Hippocampal formation (tissue), 2 donors: ENCODE measurements at regions not wholly inside any gene's neighbourhood (a gene's known extent, or its start where the extent isn't known, plus 50 kb on each side); places are given as distances from the start of the nearest gene placed in this dataset.
A peak's percentile ranks its signal among the peaks of the same experiment; 100 is the strongest.
"Not testable (repeated sequence)": the region's sequence is repeated elsewhere in the genome, so short reads cannot be mapped to it uniquely, and the experiment has no call there.

Experiments
- DNase-seq, 2 donors: peaks; one replicate each; lab custom pipeline; 2025; lab: John Stamatoyannopoulos, UW

DNA sequence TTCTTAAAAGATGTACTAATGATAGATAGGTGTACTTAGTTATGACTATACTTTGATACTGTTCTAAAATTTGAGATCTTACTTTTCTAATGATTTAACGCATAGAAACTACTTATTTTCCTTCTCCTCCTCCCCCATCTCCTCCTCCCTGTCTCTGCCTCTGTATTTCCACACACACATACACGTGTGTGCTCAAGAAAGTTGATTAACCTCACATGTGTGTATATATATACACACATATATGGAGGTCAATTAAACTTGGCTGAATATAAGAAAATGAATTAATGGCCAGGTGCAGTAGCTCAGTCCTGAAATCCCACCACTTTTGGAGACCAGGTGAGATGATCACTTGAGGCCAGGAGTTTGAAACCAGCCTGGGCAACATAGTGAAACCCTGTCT is 362.7 kb upstream of the SYT1 start:
- DNase-seq: no peak

DNA sequence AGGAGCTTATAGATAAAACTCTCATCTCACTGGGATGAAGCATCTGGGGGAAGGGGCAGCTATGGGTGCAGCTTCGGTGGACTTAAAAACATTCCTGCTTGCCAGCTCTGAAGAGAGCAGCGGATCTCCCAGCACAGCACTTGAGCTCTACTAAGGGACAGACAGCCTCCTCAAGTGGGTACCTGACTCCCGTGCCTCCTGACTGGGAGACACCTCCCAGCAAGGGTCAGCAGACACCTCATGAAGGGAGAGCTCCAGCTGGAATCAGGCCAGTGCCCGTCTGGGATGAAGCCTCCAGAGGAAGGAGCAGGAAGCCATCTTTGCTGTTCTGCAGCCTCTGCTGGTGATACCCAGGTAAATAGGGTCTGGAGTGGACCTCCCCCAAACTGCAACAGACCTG is 345.2 kb upstream of the SYT1 start:
- DNase-seq: no peak

DNA sequence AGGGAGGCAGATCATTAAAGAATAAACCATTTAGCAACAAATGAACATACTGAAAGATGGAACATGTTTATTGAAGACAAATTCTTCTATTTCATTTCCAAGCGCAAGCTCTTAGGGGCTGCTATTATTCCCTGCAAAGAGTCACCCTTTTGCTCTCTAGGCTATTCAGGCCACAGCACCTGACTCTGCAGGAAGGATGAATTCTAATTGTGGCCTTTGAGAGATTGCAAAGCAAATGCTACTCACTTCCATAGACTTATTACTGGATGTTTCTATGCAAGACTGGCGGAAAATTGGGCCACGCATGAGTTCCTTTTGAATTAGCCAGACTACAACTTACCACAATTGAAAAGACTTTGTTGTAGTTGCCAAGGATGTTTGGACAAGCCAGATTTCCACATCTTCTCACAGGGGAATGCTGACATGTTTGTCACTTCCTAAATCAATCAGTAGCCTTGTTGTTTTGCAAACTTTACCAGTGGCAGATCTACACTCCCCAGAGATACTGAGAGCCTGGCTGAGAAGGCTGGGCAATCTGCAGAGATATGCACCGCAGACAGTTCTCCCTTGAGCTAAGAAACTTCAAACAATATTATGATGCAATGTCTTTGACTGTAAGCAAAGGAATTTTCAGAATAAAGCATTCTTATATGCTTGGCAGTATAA is 334.3 kb upstream of the SYT1 start:
- no peak for DNase-seq

DNA sequence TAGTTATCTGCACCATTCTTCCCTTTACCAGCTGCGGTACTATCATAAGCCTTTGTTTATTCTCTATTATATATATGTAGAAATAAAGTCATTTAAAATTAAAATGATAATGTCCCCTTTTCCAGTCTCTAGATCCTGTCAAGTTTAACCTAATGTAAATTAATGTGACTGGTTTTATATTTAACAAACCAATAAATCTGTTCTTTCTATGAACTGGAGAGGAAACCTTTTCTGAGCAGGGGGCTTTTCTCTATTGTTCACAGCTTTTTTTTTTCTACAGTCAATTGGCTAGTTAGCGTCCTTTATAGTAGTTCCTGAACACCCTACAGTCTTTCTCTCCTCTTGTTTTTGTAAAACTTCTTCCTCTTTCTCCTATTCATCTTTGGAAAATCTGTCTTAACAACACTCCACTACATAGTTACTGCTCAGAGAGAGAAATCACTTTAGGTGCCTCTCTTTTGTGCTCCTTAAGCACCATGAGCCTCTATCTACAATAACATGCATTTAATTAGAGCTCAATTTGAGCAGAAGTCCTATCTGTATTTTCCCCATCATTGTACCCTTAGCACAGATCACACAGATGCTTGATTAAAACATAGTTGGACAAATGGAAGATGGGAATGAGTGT is 332.6 kb upstream of the SYT1 start:
- DNase-seq: no peak

DNA sequence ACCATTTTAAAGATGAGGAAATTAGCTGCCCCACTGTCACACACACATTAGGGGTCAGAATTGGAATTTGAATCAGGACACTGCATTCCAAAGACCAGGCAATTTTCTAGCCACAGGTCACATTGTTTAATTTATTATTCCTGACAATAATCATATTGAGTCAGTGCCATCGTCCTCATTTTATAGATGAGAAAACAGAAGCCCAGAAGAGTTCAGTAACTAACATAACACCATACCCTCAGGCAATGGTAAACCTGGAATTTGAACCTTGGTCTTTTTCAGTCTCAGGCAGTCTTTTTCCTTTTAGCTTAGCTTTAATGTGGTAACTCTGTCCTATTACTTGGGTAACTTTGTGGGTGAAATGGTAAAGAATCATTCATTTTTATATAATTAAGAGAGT is 330.3 kb upstream of the SYT1 start:
- no peak for DNase-seq

DNA sequence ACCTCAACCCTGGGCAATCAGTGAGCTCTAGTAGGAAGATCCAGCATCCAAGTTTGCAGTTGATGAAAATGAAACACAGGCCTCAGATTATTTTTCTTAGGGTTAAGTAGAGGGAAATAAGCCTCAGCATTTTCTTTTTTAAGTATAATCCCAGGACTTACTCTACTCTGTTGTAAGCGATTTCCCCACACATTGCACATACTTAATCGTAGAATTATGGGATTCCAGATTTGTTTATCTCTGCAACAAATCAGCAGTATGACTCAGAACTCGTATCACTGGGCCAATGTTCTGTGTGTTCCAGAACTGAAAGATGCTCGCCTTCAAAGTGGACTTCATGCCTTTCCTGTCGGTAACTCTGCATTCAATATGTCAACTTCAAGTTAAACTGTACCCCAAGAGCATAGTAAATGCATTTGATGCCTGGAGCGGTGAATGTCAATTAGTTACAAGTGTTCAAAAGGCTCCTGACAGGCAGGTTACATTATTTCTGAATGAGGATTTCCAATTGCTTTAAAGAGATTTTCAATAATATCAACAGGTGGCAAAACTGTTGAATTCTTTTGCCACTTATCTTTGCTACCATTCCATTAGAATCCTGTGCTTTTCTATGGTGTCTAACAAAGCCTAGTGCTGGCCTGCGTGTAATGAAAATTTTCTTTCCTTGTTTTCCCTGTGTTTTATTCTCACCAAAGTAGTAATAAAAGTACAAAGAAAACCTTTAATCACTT is 323.8 kb upstream of the SYT1 start:
- no peak for DNase-seq

DNA sequence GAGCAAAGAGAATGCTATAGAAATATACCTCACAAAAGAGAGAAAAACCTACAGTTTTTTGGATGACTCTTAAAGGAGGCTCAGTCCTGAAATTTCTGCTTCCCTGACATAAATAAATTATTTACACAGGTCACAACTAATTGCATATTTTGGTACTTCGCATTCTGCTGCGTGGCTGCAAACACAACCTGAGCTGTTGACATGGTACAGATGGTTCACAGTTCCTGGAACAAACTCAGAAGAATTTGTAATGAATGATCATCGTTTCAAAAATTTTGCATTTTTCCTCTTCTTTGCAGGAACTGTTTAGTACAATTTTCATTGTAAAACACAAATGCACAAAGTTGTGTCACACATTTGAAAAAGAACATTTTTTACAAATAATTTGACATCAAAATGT is 313.7 kb upstream of the SYT1 start:
- DNase-seq: no peak

DNA sequence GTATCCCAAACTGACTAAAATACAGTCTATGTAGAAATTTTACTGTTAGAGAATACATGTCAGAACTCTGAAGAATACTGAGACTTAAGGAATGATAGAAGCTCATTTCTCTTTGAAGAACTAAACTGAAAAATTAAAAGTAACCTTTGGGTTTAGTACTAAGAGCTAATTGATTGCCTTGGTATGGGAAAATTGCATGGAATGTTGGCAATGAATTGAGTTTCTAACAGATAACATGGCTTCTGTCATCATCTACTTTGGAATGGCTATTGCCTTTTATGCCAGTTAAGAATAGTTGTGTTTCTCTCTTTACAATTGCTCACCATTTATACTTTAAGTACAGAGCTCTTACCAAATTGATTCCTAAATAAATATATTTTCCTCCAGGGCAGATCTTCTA is 308.8 kb upstream of the SYT1 start:
- no peak for DNase-seq

DNA sequence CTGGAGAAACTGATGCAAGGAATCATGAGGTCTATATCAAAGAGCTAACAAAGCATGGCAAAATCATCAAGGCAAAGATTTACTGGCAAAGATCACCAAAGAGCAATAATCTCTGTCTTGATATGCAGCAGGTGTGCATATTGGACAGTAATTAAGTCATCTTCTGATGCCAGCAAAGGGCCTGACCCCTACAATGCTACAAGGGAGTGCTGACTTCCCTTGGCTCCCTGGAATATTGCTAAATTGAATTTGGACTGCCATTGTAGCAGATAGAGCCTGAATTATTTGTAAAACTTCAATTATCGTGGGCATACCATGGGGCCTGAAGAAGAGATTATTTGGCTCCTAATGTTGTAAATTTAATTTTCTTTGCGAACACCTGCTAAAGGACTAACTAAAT is 307.9 kb upstream of the SYT1 start:
- no peak for DNase-seq

DNA sequence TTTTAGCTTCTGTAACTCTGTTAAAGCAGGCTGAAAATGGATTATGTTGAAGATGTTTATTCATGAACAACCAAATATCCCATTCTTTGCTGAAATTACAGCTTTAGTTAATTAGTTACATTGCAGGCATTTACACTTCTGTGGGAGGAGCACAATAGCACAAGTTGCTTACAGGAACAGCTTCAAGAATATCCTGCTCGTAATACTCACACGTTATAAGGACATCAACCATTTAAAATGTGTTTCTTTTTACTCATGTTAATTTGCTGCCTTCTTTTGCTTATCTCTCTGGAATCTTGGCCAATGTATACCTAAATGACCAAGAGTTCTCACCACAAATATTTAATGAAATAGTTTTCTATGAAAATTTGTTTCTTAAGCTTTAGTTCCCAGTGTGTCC is 305.2 kb upstream of the SYT1 start:
- DNase-seq: no peak

DNA sequence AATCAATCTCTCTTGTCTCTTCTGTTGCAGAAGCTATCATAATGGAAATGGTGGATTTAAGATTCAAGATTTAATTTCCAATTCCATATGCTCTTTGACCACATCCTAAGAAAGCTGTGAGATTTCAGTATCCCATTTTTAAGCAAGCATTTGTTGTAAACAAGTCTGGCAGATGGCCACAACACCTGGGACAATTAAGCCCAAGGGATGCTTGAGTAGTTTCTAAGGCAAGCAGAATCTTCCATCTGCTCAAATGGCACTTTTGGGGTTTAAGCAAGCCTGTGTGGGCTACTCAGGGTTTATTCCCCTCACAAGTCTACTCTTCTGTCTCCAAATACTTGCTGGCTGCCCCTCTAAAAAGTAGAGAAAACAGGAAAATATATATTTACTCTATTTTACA is 304.7 kb upstream of the SYT1 start:
- no peak for DNase-seq

DNA sequence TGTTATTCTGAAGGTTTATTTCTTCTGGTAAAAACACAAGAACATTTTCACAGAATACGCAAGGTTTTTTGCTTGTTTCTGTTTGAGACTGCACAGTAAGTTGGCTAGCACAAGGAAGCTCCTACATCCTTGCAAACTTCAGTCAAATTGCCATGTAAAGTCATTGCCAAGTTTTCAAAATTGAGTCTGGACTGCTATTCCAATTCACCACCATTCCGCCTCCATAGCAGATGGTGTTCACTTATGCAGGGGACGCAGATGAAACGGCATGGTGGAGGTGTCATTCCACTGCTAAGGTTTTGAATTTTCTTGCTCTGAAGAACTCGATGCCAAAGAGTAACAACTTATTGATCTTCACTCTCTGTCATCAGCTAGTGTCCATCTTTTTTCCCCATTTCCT is 303.9 kb upstream of the SYT1 start:
- peak in 1 of 2 donors; percentile 1 for DNase-seq

DNA sequence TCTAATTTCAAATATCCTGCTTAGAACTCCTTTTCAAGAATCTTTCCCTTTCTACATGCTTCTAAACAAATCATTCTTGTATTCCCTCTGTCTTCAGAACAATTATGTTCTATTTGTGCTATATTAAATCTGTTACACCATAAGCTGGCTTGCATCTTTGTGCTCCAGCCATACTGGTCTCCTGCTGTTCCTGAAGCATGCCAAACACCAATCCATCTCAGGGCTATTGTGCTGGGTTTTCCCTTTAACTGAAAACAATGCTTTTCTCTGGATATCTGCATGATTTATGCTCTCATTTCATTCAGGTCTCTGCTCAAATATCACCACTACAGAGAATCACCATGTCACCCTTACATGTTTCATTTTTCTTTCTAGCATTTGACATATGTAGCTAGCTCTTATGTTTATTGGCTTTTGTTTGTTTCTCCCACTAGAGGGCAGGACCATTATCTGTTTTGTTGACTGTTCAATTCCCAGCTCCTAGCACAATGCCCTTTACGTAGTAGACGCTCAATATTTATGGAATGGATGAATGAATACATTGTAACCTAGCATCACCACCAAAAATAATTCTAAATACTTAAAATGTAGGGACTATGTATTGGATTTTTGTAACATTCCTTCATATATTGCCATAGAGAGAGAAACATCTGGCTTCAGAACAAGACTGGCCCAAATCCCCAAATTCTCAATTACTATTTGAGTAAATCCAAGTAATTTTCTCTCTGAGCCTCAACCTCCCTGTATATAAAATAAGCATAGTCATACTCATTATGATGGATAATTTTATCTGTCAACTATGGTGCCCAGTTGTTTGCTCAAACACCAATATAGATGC is 302.0 kb upstream of the SYT1 start:
- no peak for DNase-seq

DNA sequence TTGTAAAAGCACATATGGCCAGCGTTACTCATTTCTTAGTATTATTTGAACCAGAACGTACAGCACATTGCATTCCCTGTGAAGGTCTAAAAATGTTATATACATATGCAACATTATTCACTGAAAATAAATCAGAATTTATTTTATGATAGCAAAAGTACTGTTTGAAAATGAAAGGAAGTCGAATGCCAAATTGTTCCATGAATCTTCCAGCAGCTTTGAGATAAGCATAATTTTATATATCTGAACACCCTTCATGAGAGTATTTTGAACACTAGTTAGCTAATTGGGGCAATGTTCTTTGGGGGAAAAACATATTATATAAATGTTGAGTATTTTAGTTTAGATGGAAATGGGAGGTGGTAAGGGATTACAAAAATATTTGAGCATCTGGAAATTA is 300.7 kb upstream of the SYT1 start:
- DNase-seq: no peak

DNA sequence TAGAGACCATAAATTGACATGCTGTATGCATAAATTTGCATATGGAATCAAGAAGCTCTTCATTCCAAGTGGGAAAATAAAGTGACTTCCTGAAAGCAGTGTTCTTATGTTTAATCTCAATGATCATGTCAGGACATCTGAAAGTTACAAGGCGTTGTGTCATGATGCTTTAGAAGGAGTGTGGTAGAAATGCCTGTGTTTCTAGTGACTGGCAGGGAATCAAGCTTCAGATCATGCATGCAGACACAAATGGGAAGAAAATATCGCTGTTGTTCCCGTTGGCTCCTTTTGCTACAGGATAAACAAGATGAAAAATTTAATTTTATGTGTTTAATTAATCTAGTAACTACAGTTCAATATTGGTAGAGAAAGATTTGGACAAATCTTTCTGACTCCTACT is 298.1 kb upstream of the SYT1 start:
- no peak for DNase-seq

DNA sequence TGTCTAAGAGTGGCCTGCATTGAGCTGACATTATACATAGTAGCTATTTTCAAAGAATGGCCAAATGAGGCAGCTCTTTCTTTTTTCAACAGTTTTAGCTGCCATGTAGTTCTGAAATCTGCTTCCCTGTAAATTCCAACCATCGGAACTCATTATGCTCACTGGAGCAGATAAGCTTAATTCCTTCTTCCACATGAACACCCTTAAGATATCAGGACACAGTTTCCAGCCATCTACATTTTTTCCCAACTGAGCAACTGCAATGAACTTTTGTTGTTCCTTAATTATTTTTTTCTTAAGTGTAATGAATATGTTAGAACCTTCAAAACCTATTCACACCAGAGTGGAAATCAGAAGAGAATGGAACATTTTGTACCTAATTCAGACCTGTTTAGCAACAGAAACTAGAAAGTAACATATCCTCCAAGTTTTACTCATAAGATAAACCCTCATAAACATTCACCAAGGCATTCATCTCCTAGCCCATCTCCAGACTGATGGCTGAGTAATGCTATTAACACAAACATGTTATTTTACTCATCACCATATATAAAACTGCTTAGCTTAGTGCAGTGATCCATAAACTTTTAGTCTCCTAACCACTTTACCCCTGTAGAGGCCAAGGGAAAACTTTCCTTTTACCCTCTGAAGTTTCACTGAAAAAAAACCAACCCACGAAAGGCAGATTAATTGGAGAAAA is 296.1 kb upstream of the SYT1 start:
- DNase-seq: no peak

DNA sequence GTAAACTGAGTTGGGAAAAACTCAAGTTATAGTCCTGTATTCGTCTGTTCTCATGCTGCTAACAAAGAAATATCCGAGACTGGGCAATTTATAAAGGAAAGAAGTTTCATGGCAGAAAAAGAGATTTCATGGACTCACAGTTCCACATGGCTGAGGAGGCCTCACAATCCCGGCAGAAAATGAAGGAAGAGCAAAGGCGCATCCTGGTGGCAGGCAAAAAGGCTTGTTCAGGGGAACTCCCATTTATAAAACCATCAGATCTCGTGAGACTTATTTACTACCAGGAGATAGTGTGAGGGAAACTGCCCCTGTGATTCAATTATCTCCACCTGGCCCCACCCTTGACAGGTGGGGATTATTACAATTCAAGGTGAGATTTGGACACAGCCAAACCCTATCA is 292.6 kb upstream of the SYT1 start:
- DNase-seq: no peak

DNA sequence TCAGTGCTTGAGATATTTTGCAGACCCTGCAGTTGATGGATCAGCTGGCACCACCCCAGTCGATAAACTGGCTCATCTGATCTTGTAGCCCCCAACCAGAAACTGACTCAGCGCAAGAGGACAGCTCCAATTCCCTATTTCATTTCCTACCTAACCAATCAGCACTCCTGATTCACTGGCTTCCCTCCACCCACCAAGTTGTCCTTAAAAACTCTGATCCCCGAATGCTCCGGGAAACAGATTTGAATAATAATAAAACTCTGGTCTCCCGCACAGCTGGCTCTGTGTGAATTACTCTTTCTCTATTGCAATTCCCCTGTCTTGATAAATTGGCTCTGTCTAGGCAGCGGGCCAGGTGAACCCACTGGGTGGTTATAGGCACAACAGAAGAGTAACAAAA is 289.4 kb upstream of the SYT1 start:
- not testable (repeated sequence) for DNase-seq

DNA sequence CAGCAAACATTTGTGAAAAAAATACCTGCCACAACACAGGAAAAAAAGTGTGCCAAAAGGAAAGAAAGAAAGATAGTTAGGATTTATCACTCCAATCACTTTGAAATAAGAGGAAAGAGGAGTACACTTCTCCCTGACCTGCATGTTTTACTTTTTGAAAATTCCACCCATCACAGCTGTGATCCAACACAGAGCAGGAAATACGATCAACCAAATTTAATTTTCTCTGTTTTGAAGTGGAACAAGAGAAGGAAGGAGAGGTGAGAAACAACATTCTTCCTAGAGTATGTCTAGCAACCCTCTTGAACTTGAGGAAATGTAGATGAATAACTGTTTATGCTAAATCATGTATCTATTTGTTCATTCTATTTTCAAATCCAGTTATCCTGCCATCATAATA is 284.7 kb upstream of the SYT1 start:
- no peak for DNase-seq

DNA sequence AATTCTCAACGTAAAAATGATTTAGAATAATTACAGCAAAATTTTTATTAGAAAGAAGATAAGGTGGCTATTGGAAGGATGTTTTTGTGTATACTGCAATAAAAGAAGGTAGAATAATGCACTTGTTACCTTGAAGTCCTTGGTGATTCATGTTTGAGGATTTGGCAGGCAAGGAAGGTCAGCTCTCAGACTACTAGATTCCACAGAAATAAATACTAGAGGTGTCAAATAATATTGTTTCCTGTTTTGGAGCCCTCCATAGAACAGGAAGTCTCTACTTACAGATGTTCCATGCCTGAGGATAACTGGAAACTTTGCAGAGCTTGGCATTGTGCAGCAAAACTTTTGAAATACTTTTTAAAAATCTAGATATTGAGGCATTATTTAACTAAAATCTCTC is 284.3 kb upstream of the SYT1 start:
- no peak for DNase-seq

DNA sequence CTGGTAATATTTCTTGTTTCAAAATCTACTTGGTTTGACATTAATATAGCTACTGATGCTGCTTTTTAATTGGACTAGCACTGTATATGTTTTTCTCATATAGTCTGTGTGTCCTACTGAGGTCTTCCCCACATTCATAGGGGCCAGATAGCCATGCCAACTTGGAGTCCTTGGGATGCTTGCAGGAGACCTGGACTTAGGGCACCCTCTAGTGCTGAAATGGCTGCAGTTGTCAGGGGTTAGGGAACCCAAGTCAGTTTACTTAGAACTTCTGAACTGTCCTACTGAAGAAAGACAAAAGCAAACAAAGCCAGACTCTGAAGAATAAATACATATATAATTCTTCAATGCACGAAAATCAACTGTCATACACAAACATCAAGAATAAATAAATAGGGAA is 279.9 kb upstream of the SYT1 start:
- no peak for DNase-seq

DNA sequence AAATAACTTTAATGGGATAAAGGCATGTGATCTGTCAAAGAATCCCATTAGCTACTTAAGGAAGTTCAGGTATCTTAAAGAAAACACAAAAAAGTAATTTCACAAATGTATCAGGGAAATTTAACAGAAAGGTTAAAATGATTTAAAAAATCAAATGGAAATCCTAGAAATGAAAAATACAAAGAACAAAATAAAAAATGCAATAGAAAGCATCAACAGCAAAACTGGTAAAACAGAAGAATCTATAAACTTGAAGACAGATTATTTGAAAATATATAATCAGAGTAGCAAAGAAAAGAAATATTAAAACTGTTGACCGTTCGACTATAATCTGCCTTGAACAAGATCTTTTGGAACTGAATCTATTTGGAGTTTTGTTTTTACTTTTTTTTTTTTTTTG is 279.4 kb upstream of the SYT1 start:
- no peak for DNase-seq
